Loucy (cell line): ENCODE measurements at regions not wholly inside any gene's neighbourhood (a gene's known extent, or its start where the extent isn't known, plus 50 kb on each side); places are given as distances from the start of the nearest gene placed in this dataset.

Experiments
- H2AFZ ChIP-seq: fragments of 200-600 bp; sonication (generic); 2 replicates; pipeline ENCODE4 v1.6.0; 2016; ENCODE audit warnings: antibody characterized with exemption, mild to moderate bottlenecking, low read length, moderate library complexity
- H3F3A ChIP-seq: fragments of 200-600 bp; 2 replicates; pipeline ENCODE4 v1.6.0; 2016; ENCODE audit warnings: antibody characterized with exemption, low read depth, mild to moderate bottlenecking
- H3K27me3 ChIP-seq: fragments of 200-600 bp; sonication (generic); 2 replicates; pipeline ENCODE4 v1.6.1; 2014; ENCODE audit warnings: low read length, mild to moderate bottlenecking; ENCODE audit not compliant: insufficient read depth, poor library complexity, severe bottlenecking
- H3K36me3 ChIP-seq: fragments of 200-600 bp; sonication (generic); 2 replicates; pipeline ENCODE4 v1.6.1; 2016; ENCODE audit warnings: low read length; ENCODE audit not compliant: insufficient read depth
- H3K4me1 ChIP-seq: fragments of 200-600 bp; sonication (generic); 2 replicates; pipeline ENCODE4 v1.5.1; 2014; ENCODE audit warnings: low read length, mild to moderate bottlenecking; ENCODE audit not compliant: insufficient read depth, poor library complexity, severe bottlenecking
- H3K4me2 ChIP-seq: fragments of 200-600 bp; sonication (generic); 2 replicates; pipeline ENCODE4 v1.6.0; 2014; ENCODE audit warnings: antibody characterized with exemption, low read length, low read depth, mild to moderate bottlenecking; ENCODE audit not compliant: poor library complexity, severe bottlenecking
- H3K4me3 ChIP-seq: fragments of 200-600 bp; sonication (generic); 2 replicates; pipeline ENCODE4 v1.5.1; 2014; ENCODE audit warnings: low read length, mild to moderate bottlenecking, mixed read lengths; ENCODE audit not compliant: poor library complexity, severe bottlenecking
- H3K79me2 ChIP-seq: fragments of 200-600 bp; sonication (generic); 2 replicates; pipeline ENCODE4 v1.6.1; 2014; ENCODE audit warnings: low read length; ENCODE audit not compliant: insufficient read depth
- H3K9ac ChIP-seq: fragments of 200-600 bp; sonication (generic); 2 replicates; pipeline ENCODE4 v1.6.0; 2014; ENCODE audit warnings: mild to moderate bottlenecking, low read depth, low read length, moderate library complexity; ENCODE audit not compliant: poor library complexity, severe bottlenecking
- H3K9me2 ChIP-seq: fragments of 200-600 bp; sonication (generic); replicated peaks from 2 replicates; pipeline ENCODE4 v1.6.1; 2016; ENCODE audit warnings: low read depth, low read length, mixed read lengths
- H3K9me3 ChIP-seq: fragments of 200-600 bp; sonication (generic); 2 replicates; pipeline ENCODE4 v1.6.1; 2014; ENCODE audit warnings: mild to moderate bottlenecking, antibody characterized with exemption, low read length, low read depth; ENCODE audit not compliant: insufficient read depth
- H4K20me1 ChIP-seq: fragments of 200-600 bp; sonication (generic); 2 replicates; pipeline ENCODE4 v1.6.0; 2014; ENCODE audit warnings: antibody characterized with exemption, low read length, mild to moderate bottlenecking; ENCODE audit not compliant: insufficient read depth, poor library complexity, severe bottlenecking
- EZH2phosphoT487 ChIP-seq: fragments of 200-600 bp; IDR thresholded peaks from 2 replicates; pipeline ENCODE4 v1.6.1; 2018; ENCODE audit warnings: antibody characterized with exemption, mild to moderate bottlenecking, moderate library complexity, borderline replicate concordance
- TF ChIP-seq, protein P1 (sequence below): fragments of 200-600 bp; sonication (generic); conservative IDR thresholded peaks from 2 replicates; pipeline ENCODE4 v1.5.1; 2014; ENCODE audit warnings: mild to moderate bottlenecking, antibody characterized with exemption, low read length

DNA sequence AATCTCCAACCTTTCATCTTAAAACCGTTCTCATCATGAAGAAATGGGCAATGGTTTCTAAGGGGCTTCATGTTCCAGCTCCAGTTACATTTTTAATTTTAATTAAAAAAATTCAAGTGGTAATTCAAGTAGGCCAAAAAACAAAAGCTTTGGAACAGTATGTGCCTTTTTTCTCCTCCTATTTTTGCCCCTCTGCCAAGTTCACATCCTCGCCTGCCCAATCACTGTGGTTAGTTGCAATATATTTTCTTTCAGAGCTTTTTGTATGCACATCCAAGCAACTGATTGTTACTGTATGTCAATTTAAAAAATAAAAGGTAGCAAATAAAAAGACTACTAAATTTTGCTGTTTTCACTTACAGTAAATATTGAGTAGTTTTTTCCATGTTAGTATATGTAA is 99.8 kb upstream of the B3GAT2 start:
- Histone ChIP-seq H3K9me2 (no peaks in the 10 kb centered on the region), H3K27me3 (no peaks in the 10 kb centered on the region), H3K4me1 (no peaks in the 10 kb centered on the region), H3F3A (no peaks in the 10 kb centered on the region), H3K79me2 (no peaks in the 10 kb centered on the region), H2AFZ (no peak overlapping the region), H3K4me3 (no peak overlapping the region), H3K4me2 (no peak overlapping the region), H3K9me3 (no peaks in the 10 kb centered on the region), H3K36me3 (no peaks in the 10 kb centered on the region), H3K9ac (no peak overlapping the region), H4K20me1 (no peaks in the 10 kb centered on the region)
- TF ChIP-seq, protein P1, sequence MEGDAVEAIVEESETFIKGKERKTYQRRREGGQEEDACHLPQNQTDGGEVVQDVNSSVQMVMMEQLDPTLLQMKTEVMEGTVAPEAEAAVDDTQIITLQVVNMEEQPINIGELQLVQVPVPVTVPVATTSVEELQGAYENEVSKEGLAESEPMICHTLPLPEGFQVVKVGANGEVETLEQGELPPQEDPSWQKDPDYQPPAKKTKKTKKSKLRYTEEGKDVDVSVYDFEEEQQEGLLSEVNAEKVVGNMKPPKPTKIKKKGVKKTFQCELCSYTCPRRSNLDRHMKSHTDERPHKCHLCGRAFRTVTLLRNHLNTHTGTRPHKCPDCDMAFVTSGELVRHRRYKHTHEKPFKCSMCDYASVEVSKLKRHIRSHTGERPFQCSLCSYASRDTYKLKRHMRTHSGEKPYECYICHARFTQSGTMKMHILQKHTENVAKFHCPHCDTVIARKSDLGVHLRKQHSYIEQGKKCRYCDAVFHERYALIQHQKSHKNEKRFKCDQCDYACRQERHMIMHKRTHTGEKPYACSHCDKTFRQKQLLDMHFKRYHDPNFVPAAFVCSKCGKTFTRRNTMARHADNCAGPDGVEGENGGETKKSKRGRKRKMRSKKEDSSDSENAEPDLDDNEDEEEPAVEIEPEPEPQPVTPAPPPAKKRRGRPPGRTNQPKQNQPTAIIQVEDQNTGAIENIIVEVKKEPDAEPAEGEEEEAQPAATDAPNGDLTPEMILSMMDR = no peak
- no peak for TF ChIP-seq EZH2phosphoT487

DNA sequence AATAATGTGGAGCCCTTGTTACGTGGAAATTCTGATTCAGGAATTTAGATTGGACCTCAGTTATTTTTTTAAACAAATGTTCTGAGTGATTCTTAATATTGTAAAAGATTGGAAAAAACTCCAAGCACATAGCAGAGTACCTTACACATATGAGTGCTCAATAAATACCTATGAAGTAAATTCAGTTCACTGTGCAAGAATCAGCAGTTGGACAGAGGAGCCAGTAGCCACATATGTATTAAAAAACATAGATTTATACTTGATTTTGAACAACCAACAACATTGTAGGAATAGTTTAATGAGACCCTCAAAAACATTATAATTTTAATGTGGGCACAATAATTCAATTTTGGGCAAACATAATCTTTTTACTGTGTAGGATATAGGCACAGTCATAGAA is 109.3 kb upstream of the B3GAT2 start:
- no peak for TF ChIP-seq EZH2phosphoT487
- TF ChIP-seq, protein P1 = no peak
- H3K36me3 ChIP-seq = no peaks in the 10 kb centered on the region
- no peaks in the 10 kb centered on the region for H3K4me1 ChIP-seq
- H3K9me2 ChIP-seq = no peaks in the 10 kb centered on the region
- no peaks in the 10 kb centered on the region for H3K79me2 ChIP-seq
- H2AFZ ChIP-seq = no peak overlapping the region
- no peaks in the 10 kb centered on the region for H3F3A ChIP-seq
- no peak overlapping the region for H3K4me3 ChIP-seq
- H4K20me1 ChIP-seq = no peaks in the 10 kb centered on the region
- H3K9ac ChIP-seq = no peak overlapping the region
- no peaks in the 10 kb centered on the region for H3K9me3 ChIP-seq
- H3K27me3 ChIP-seq = no peaks in the 10 kb centered on the region
- H3K4me2 ChIP-seq = no peak overlapping the region

DNA sequence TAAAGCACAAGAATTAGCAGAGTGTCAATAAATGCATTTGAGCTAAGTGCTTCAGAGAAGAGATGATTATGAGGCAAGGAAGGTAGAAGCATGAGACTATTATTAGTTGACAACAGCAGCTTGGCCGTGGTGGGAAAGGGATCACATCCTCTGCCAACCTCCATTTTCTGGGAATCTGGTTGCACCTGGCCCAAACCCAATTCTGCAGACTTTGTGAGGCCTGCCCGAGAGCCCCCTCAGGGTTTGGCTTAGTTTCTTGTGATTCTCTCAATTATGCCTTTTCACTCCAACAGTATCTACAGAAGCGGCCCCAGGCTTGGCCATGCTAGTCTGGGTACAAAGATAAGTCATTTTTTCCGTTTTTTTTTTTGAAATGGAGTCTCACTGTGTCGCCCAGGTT is 111.0 kb upstream of the B3GAT2 start:
- no peaks in the 10 kb centered on the region for H3K9me3 ChIP-seq
- no peak overlapping the region for H3K9ac ChIP-seq
- no peaks in the 10 kb centered on the region for H3F3A ChIP-seq
- no peak overlapping the region for H3K4me3 ChIP-seq
- no peaks in the 10 kb centered on the region for H3K79me2 ChIP-seq
- no peaks in the 10 kb centered on the region for H3K27me3 ChIP-seq
- no peak overlapping the region for H2AFZ ChIP-seq
- no peak overlapping the region for H3K4me2 ChIP-seq
- H3K9me2 ChIP-seq = no peaks in the 10 kb centered on the region
- H3K4me1 ChIP-seq = no peaks in the 10 kb centered on the region
- TF ChIP-seq EZH2phosphoT487 = no peak
- TF ChIP-seq, protein P1 = no peak
- H4K20me1 ChIP-seq = no peaks in the 10 kb centered on the region
- H3K36me3 ChIP-seq = no peaks in the 10 kb centered on the region
